ENCODE measurements at regions not wholly inside any gene's neighbourhood (a gene's known extent, or its start where the extent isn't known, plus 50 kb on each side); places are given as distances from the start of the nearest gene placed in this dataset.
"Not testable (repeated sequence)": the region's sequence is repeated elsewhere in the genome, so short reads cannot be mapped to it uniquely, and the experiment has no call there.

- no peak for TF ChIP-seq CTCF (IDR thresholded peaks at IDR 0.05; ENCODE audit: insufficient read depth, missing control alignments)
- DNase-seq (ENCODE audit: insufficient read length, low spot score), result no peak
- no peak for FAIRE-seq
Observed at GRCh38 chr13:87953381-87953780, 282.2 kb downstream of the SLITRK5 start.

DNA sequence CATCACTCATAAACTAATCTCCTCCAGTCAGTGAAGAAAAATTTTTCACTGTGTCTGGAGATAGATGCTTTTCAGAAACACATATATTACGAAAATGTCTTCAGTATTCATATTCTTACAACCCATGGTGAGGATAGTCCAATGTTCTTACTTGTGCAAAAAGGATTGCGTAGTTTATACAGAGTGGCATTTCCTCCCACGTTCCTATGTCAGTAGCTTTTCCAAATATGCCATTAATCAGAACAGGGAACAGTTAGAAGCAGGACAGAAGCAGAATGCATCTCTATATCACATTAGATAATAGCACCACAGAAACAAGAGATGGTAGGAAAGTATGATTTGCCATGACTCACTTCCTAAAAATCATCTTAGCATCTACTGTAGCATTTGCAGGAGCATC is 282.9 kb downstream of the SLITRK5 start:
- DNase-seq (ENCODE audit: insufficient read length, low spot score), result no peak
- no peak for FAIRE-seq
- no peak for TF ChIP-seq CTCF (IDR thresholded peaks at IDR 0.05; ENCODE audit: insufficient read depth, missing control alignments)

DNA sequence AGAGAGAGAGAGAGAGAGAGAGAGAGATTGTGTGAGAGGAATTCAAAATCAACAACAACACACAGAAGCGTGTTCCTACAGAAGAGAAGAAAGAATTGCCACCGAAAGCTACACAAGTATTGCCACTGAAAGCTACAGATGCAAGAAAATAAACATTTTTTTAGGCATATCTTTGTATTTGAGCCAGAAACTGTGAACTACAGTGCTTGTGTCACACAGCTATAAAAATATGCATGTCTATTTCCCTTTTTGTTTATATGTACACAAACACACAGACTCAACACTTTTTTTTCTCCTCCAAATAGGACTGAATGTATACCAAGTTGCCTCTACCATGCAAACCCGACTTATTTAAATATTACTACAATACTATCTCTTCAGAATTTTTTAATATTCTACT is 290.4 kb downstream of the SLITRK5 start:
- DNase-seq (ENCODE audit: insufficient read length, low spot score), result no peak
- no peak for TF ChIP-seq CTCF (IDR thresholded peaks at IDR 0.05; ENCODE audit: insufficient read depth, missing control alignments)
- no peak for FAIRE-seq

DNA sequence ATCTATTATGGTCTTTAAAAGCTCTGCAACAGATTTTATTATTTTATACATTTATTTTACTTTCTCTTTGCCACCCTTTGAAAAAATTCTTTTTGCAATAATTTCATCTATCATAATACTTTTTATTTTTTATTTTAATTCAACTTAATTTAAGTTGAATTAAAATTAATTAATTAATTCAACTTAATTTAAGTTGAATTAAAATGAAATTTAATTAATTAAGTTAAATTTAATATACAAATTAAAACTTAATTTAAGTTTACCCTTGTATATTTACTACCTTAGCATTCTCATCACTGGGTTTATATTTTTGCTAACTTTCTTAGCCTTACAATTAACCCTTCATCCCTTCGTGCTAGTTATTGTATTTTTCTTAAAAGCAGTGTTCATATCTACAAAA is 301.4 kb downstream of the SLITRK5 start:
- no peak for TF ChIP-seq CTCF (IDR thresholded peaks at IDR 0.05; ENCODE audit: insufficient read depth, missing control alignments)
- FAIRE-seq, result no peak
- no peak for DNase-seq (ENCODE audit: insufficient read length, low spot score)

- DNase-seq (ENCODE audit: insufficient read length, low spot score) (no peak), FAIRE-seq (no peak)
- no peak for TF ChIP-seq CTCF (IDR thresholded peaks at IDR 0.05; ENCODE audit: insufficient read depth, missing control alignments)
Observed at GRCh38 chr13:87975035-87975434, 303.9 kb downstream of the SLITRK5 start.

DNA sequence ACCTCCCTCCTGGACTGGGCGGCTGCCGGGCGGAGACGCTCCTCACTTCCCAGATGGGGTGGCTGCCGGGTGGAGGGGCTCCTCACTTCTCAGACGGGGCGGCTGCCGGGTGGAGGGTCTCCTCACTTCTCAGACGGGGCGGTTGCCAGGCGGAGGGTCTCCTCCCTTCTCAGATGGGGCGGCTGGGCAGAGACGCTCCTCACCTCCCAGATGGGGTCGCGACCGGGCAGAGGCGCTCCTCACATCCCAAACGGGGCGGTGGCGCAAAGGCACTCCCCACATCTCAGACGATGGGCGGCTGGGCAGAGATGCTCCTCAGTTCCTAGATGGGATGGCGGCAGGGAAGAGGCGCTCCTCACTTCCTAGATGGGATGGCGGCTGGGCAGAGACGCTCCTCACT is 305.5 kb downstream of the SLITRK5 start:
- DNase-seq (ENCODE audit: insufficient read length, low spot score); FAIRE-seq: not testable (repeated sequence)

DNA sequence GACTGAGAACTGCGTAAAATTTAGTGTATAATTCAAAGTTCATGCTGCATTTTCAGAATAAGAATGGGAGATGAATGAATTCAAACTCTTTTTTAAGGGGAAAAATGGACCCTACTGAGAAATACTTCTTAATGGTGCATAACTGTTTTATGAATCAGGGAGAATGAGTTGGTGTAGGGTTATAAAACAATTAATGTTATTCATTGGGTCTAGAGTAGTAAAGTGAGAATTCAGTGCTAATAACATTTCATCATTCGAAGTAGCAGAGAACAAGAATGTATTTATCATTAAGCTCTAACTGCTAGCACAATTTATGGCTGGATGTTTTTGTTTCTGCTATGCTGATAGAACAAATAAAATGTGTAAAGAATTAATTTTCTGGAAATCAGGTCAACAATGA is 310.2 kb downstream of the SLITRK5 start:
- DNase-seq (ENCODE audit: insufficient read length, low spot score) (no peak), FAIRE-seq (no peak)
- TF ChIP-seq CTCF (IDR thresholded peaks at IDR 0.05; ENCODE audit: insufficient read depth, missing control alignments), result no peak

DNA sequence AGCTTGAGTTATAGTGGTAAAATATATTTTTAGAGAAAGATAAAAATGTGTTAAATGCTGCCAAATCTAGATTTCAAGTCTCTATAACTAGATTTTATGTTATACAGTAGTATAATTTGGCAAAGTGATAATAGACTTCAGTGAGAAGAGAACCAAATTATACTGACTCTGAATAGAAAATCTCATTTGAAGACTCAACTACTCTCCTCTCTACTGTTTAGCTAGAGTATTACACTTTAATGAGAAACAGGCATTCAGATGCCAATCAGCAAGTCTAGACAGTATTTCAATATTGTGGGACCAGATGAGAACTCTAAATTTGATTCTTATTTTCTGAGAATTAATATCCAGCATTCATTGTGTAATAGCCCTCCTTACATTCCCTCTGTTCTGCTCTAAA is 311.2 kb downstream of the SLITRK5 start:
- FAIRE-seq (no peak), DNase-seq (ENCODE audit: insufficient read length, low spot score) (no peak)
- TF ChIP-seq CTCF (IDR thresholded peaks at IDR 0.05; ENCODE audit: insufficient read depth, missing control alignments), result no peak
